GM20431 (cell line): ENCODE measurements at regions not wholly inside any gene's neighbourhood (a gene's known extent, or its start where the extent isn't known, plus 50 kb on each side); places are given as distances from the start of the nearest gene placed in this dataset.

ENCODE experiments used
- in situ Hi-C: fragments of 300-500 bp; cut with MseI, MboI; formaldehyde crosslinking; loops from one replicate; pipeline ENCODE4 v1.15.0; 2020; ENCODE audit warnings: low sequenced_read_pairs; ENCODE audit not compliant: unreplicated experiment

- in situ Hi-C loops = no loop called here
Measured at GRCh38 chr2:8538931-8539621, 142.8 kb upstream of the ID2 start.

GRCh38 chr2:8539743-8540551 is 141.9 kb upstream of the ID2 start:
- in situ Hi-C loops = no loop called here

GRCh38 chr2:8540552-8541055 is 141.3 kb upstream of the ID2 start:
- in situ Hi-C loops = no loop called here

- in situ Hi-C loops = no loop called here
Measured at GRCh38 chr2:8541223-8541622, 140.6 kb upstream of the ID2 start.

GRCh38 chr2:8541636-8542035 is 140.2 kb upstream of the ID2 start:
- in situ Hi-C loops = no loop called here

GRCh38 chr2:8542381-8543059 is 139.3 kb upstream of the ID2 start:
- in situ Hi-C loops = no loop called here

GRCh38 chr2:8543060-8543382 is 138.8 kb upstream of the ID2 start:
- in situ Hi-C loops = no loop called here

- in situ Hi-C loops = no loop called here
Measured at GRCh38 chr2:8543383-8544170, 138.3 kb upstream of the ID2 start.

- in situ Hi-C loops = no loop called here
Measured at GRCh38 chr2:8544171-8544785, 137.6 kb upstream of the ID2 start.

- in situ Hi-C loops = no loop called here
Measured at GRCh38 chr2:8544786-8545694, 136.8 kb upstream of the ID2 start.

GRCh38 chr2:8545695-8546611 is 135.9 kb upstream of the ID2 start:
- in situ Hi-C loops = no loop called here

GRCh38 chr2:8546612-8547283 is 135.1 kb upstream of the ID2 start:
- in situ Hi-C loops = no loop called here

- in situ Hi-C loops = no loop called here
Measured at GRCh38 chr2:8547284-8548064, 134.4 kb upstream of the ID2 start.

GRCh38 chr2:8548065-8548618 is 133.7 kb upstream of the ID2 start:
- in situ Hi-C loops = no loop called here

- in situ Hi-C loops = no loop called here
Measured at GRCh38 chr2:8548619-8549150, 133.2 kb upstream of the ID2 start.
